NB4 (cell line): ENCODE measurements at regions not wholly inside any gene's neighbourhood (a gene's known extent, or its start where the extent isn't known, plus 50 kb on each side); places are given as distances from the start of the nearest gene placed in this dataset.
"Not testable (repeated sequence)": the region's sequence is repeated elsewhere in the genome, so short reads cannot be mapped to it uniquely, and the experiment has no call there.

ENCODE experiments used
- DNase-seq: peaks from one replicate; pipeline ENCODE4 v3.0.0; 2010; ENCODE audit warnings: low read depth
- H3K4me3 ChIP-seq: one replicate; pipeline ENCODE4 v1.5.1; 2011; ENCODE audit warnings: mild to moderate bottlenecking, low read depth, low read length, moderate library complexity
- MYC ChIP-seq: IDR thresholded peaks from 2 replicates; pipeline ENCODE4 v1.6.1; 2011; ENCODE audit warnings: low read depth, low read length
- POLR2A ChIP-seq: IDR thresholded peaks from 2 replicates; pipeline ENCODE4 v1.6.1; 2011; ENCODE audit warnings: mild to moderate bottlenecking; ENCODE audit not compliant: insufficient read length; ENCODE audit errors: extremely low read depth
- TF ChIP-seq, protein P1 (sequence below): IDR thresholded peaks from 2 replicates; pipeline ENCODE4 v1.6.1; 2011; ENCODE audit warnings: low read depth, low read length
- TF ChIP-seq, protein P2 (sequence below): IDR thresholded peaks from one replicate; pipeline ENCODE4 v1.5.1; 2012; ENCODE audit warnings: low read depth, low read length

DNA sequence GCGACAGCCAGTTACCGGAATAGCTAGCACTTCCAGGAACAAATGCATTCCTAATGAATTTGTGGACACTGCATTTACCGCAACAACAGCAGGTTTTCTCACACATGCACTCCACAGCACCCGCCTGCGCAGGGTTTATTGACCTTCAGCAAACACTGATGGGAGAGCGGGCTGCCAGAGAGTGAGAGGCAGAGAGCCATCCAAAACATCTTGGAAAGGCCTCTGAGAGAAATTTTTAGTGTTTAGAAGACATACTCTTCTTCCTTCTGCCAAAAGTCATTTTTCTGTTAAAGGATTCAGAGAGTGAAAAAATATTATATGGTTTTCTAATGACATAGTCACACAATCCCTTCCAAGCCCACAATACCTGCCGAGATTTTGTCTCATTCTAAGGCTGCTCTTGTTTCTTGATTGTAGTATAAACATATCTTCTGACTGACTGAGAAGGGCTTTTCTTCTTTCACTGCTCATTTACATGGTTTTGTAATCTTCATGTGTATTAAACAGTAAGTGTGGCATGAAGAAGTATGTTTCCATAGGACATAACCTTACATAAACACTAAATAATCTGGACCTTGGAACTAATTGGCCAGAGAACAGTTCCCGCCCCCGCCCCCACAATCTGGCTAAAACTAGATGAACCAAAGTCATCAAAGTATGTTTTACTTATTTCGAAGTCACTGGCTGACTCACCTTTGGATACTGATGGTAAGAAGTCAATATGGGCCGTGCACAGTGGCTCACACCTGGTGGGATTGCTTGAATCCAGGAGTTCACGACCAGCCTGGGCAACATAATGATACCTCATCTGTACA, 432.5 kb upstream of the MEF2C start:
- H3K4me3 ChIP-seq = no peak overlapping the region
- no peak for DNase-seq
- TF ChIP-seq POLR2A (no peak), MYC (no peak)
- TF ChIP-seq, protein P1, sequence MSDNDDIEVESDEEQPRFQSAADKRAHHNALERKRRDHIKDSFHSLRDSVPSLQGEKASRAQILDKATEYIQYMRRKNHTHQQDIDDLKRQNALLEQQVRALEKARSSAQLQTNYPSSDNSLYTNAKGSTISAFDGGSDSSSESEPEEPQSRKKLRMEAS = no peak
- TF ChIP-seq, protein P2, sequence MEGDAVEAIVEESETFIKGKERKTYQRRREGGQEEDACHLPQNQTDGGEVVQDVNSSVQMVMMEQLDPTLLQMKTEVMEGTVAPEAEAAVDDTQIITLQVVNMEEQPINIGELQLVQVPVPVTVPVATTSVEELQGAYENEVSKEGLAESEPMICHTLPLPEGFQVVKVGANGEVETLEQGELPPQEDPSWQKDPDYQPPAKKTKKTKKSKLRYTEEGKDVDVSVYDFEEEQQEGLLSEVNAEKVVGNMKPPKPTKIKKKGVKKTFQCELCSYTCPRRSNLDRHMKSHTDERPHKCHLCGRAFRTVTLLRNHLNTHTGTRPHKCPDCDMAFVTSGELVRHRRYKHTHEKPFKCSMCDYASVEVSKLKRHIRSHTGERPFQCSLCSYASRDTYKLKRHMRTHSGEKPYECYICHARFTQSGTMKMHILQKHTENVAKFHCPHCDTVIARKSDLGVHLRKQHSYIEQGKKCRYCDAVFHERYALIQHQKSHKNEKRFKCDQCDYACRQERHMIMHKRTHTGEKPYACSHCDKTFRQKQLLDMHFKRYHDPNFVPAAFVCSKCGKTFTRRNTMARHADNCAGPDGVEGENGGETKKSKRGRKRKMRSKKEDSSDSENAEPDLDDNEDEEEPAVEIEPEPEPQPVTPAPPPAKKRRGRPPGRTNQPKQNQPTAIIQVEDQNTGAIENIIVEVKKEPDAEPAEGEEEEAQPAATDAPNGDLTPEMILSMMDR = no peak

DNA sequence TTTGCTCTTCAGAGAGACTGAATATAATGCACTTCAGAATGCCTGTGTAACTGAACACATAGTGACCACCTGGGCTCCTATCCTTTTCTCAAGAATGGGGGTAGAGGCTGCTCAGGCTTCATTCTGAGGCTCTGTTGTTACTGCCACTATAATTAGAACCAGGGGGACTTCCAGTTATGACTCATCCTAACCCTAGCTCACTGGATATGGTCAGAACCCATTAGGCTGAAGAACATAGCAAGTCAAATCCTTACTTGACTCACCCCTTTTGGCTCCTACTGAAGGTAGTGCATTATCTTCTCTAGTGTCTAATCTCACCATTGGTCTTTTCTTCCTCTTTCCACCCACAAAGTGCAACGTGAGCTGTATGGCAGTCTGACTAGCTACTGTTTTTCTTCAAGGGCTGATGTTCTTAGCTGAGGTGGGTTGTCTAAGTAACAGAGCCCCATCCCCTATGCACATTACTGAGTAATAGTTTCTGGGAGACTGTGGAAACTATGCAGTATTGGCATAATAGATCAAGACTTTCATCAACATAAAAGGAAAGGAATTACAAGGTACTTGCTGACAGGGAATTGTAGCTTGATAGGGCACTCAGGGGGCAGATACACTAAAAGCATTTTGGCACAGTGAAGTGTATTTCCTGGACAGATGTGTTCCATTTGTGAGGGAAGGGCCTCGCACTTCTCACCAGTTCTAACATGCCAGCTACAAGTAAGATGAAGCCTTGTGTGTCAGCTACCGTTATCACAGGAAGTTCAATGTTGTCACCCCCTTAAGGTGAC, 431.0 kb upstream of the MEF2C start:
- no peak overlapping the region for H3K4me3 ChIP-seq
- DNase-seq = peak; percentile 43
- TF ChIP-seq, protein P2 = no peak
- TF ChIP-seq, protein P1 = no peak
- TF ChIP-seq POLR2A (no peak), MYC (no peak)

DNA sequence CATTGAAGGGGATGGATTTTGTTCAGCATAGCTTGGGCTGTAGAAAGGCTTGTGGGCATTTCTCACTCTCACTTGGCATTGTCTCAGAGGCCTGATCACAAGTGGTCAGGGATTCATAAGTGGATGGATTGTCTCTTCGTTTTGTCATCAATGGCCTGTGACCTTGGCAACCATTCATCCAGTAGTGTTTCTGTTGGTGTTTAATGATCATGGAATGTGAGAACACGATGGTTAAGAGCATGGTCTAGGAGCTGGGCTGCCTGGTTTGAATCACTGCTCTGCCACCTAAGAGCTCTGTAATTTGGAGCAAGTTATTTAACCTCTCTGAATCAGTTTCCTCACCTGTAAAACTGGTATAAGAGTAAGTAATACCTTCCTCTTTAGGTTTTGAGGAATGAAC, 430.1 kb upstream of the MEF2C start:
- no peak overlapping the region for H3K4me3 ChIP-seq
- no peak for DNase-seq
- TF ChIP-seq, protein P1 = no peak
- TF ChIP-seq MYC (no peak), POLR2A (no peak)
- TF ChIP-seq, protein P2 = no peak

DNA sequence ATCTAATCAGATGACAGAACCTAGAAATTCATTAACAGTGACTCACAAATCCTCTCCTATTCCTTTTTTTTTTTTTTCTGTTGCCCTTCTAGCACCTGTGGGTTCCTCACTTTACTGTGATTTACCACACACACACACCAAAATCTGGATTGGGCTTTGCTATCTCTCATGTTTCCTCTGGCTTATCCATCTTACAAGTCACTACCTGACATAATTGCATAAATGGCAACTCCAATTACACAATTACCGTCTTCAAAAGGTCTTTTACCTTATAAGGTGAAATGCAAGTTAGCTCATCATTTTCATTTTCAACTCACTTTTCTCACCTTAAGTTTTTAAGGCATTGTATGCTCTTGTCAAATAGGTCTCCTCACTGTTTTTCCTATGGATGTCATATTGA, 426.3 kb upstream of the MEF2C start:
- H3K4me3 ChIP-seq = no peak overlapping the region
- DNase-seq = no peak
- TF ChIP-seq POLR2A (no peak), MYC (no peak)
- TF ChIP-seq, protein P2 = no peak
- TF ChIP-seq, protein P1 = no peak

DNA sequence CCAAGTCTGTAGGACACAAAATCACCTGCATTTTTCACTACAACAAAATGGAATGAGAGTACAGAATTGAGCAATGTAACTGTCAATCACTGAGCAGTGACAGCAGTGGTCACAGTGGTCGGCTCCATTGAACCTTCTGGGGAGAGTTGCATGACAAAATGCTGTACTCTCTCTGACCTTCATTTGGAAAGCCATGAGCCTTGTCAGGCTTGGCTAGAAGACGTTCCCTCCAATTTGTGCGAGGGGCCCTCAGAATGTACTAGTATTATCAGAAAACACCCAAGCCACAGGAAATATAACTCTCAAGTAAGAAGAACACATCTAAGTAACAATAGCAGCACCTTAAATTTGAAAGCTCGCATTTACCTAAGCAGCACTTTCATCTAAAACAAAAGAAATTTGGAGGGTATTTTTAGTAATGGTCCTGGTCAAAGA, 425.6 kb upstream of the MEF2C start:
- TF ChIP-seq, protein P1 = no peak
- no peak for DNase-seq
- no peak overlapping the region for H3K4me3 ChIP-seq

DNA sequence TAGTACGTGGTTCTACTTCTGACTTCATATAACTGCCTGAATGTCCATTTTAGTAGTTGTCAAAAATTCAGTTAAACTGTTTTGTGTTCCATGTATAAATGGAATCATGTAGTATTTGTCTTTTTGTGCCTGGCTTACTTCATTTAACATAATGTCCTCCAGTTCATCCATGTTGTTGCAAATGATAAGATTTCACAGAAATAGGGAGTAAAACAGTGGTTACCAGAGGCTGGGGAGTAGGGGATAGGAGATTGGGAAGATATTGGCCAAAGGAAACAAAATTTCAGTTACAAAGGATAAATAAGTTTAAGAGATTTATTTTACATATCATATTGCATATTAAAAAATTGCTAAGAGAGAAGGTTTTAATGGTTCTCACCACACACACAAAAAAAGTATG, 425.0 kb upstream of the MEF2C start:
- DNase-seq = no peak

DNA sequence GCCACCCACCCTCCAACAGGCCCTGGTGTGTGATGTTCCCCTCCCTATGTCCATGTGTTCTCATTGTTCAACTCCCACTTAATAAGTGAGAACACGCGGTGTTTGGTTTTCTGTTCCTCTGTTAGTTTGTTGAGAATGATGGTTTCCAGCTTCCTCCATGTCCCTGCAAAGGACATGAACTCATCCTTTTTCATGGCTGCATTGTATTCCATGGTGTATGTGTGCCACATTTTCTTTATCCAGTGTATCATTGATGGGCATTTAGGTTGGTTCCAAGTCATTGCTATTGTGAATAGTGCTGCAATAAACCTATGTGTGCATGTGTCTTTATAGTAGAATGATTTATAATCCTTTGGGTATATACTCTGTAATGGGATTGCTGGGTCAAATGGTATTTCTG, 424.2 kb upstream of the MEF2C start:
- DNase-seq, H3K4me3 ChIP-seq: not testable (repeated sequence)

More for the DNA sequence above, 425.0 kb upstream of the MEF2C start:
- TF ChIP-seq POLR2A = no peak
- no peak for TF ChIP-seq MYC
- TF ChIP-seq, protein P2 = no peak
- TF ChIP-seq, protein P1 = no peak
- no peak overlapping the region for H3K4me3 ChIP-seq
